IMR-90 (cell line): ENCODE measurements at regions not wholly inside any gene's neighbourhood (a gene's known extent, or its start where the extent isn't known, plus 50 kb on each side); places are given as distances from the start of the nearest gene placed in this dataset.

Experiments
- ATAC-seq: fragments of 200-7000 bp; cut with Tn5 transposase; 2 replicates; pipeline ENCODE4 v1.9.1; 2020; ENCODE audit warnings: low read depth, mild to moderate bottlenecking, moderate library complexity
- BruUV-seq: library from RNA; stranded (reverse); fragments of 400-500 nt; replicated peaks from 2 replicates; lab custom pipeline; 2021; lab: Mats Ljungman, UMichigan
- CTCF ChIA-PET: fragments of 300-600 bp; formaldehyde crosslinking; extraction: SDS; loops from one replicate; lab custom pipeline; 2021; ENCODE audit warnings: antibody characterized with exemption; lab: Yijun Ruan, JAX
- POLR2A ChIA-PET: fragments of 300-600 bp; sonication (Branson Sonifier 250); formaldehyde crosslinking; loops from one replicate; lab custom pipeline; 2022; ENCODE audit warnings: antibody characterized with exemption; ENCODE audit not compliant: unreplicated experiment; lab: Charles Lee
- DNase-seq: peaks from one replicate; pipeline ENCODE4 v3.0.0; 2013
- H2AFZ ChIP-seq: replicated peaks from 2 replicates; pipeline ENCODE3; 2013; ENCODE audit warnings: low read length, mild to moderate bottlenecking; ENCODE audit not compliant: poor library complexity
- H2AK5ac ChIP-seq: 2 replicates; pipeline ENCODE4 v1.6.1; 2013; ENCODE audit warnings: low read depth, low read length, inconsistent platforms
- H2AK9ac ChIP-seq: replicated peaks from 2 replicates; pipeline ENCODE3; 2013; ENCODE audit warnings: mild to moderate bottlenecking, low read depth, low read length, moderate library complexity; ENCODE audit not compliant: poor library complexity
- H2BK120ac ChIP-seq: 2 replicates; pipeline ENCODE4 v1.6.1; 2013; ENCODE audit warnings: low read depth, low read length, inconsistent platforms
- H2BK15ac ChIP-seq: 3 replicates; pipeline ENCODE4 v1.6.1; 2013; ENCODE audit warnings: low read depth, low read length, inconsistent platforms
- H2BK20ac ChIP-seq: 2 replicates; pipeline ENCODE4 v1.6.1; 2013; ENCODE audit warnings: low read depth, mild to moderate bottlenecking, inconsistent platforms, low read length, moderate library complexity
- H2BK5ac ChIP-seq: 2 replicates; pipeline ENCODE4 v1.6.1; 2013; ENCODE audit warnings: mild to moderate bottlenecking, low read depth, low read length, inconsistent platforms; ENCODE audit not compliant: poor library complexity, severe bottlenecking
- H3K14ac ChIP-seq: replicated peaks from 2 replicates; pipeline ENCODE4 v1.6.1; 2013; ENCODE audit warnings: low read depth, low read length, inconsistent platforms
- H3K18ac ChIP-seq: 2 replicates; pipeline ENCODE4 v1.6.1; 2013; ENCODE audit warnings: low read depth, low read length, control low read depth
- H3K23ac ChIP-seq: 2 replicates; pipeline ENCODE4 v1.6.1; 2013; ENCODE audit warnings: low read depth, low read length, inconsistent platforms
- H3K27ac ChIP-seq: 2 replicates; pipeline ENCODE4 v1.5.1; 2013; ENCODE audit warnings: mild to moderate bottlenecking, control low read depth, low read length; ENCODE audit not compliant: insufficient read depth
- H3K27me3 ChIP-seq: 2 replicates; pipeline ENCODE4 v1.6.1; 2013; ENCODE audit warnings: low read length; ENCODE audit not compliant: control insufficient read depth, insufficient read depth
- H3K36me3 ChIP-seq: 2 replicates; pipeline ENCODE4 v1.6.1; 2013; ENCODE audit warnings: low read length, mixed read lengths; ENCODE audit not compliant: control insufficient read depth, insufficient read depth
- H3K4ac ChIP-seq: 2 replicates; pipeline ENCODE4 v1.6.1; 2013; ENCODE audit warnings: low read depth, low read length, inconsistent platforms
- H3K4me1 ChIP-seq: 2 replicates; pipeline ENCODE4 v1.6.1; 2013; ENCODE audit warnings: low read length, mixed read lengths; ENCODE audit not compliant: control insufficient read depth, insufficient read depth
- H3K4me2 ChIP-seq: 2 replicates; pipeline ENCODE4 v1.6.1; 2013; ENCODE audit warnings: low read depth, mild to moderate bottlenecking, control low read depth, low read length, moderate library complexity
- H3K4me3 ChIP-seq: 2 replicates; pipeline ENCODE4 v1.5.1; 2013; ENCODE audit warnings: low read depth, mild to moderate bottlenecking, control low read depth, low read length, moderate library complexity; ENCODE audit not compliant: insufficient read depth
- H3K56ac ChIP-seq: 2 replicates; pipeline ENCODE4 v1.6.1; 2013; ENCODE audit warnings: low read length, inconsistent platforms; ENCODE audit not compliant: insufficient read depth; ENCODE audit errors: extremely low read depth
- H3K79me1 ChIP-seq, 2 experiments: 2 replicates each; pipeline ENCODE4 v1.6.1; 2013; ENCODE audit warnings: low read length in 2 of 2, inconsistent platforms in 1 of 2, low read depth in 1 of 2
- H3K9ac ChIP-seq: 2 replicates; pipeline ENCODE4 v1.6.1; 2013; ENCODE audit warnings: low read depth, low read length, control low read depth
- H3K9me1 ChIP-seq: 2 replicates; pipeline ENCODE4 v1.6.1; 2013; ENCODE audit warnings: low read length, inconsistent platforms; ENCODE audit not compliant: insufficient read depth
- H3K9me3 ChIP-seq: 2 replicates; pipeline ENCODE4 v1.6.1; 2013; ENCODE audit warnings: low read length; ENCODE audit not compliant: control insufficient read depth, insufficient read depth
- H4K20me1 ChIP-seq: 2 replicates; pipeline ENCODE4 v1.6.1; 2013; ENCODE audit warnings: low read length, inconsistent platforms; ENCODE audit not compliant: insufficient read depth
- H4K5ac ChIP-seq: 2 replicates; pipeline ENCODE4 v1.6.1; 2013; ENCODE audit warnings: mild to moderate bottlenecking, low read depth, low read length, control low read depth
- H4K8ac ChIP-seq, 2 experiments: 2 replicates each; pipeline ENCODE4 v1.6.1; 2013; ENCODE audit warnings: low read depth in 2 of 2, low read length in 2 of 2, control low read depth in 1 of 2, inconsistent platforms in 1 of 2
- H4K91ac ChIP-seq: 2 replicates; pipeline ENCODE4 v1.6.1; 2013; ENCODE audit warnings: low read depth, low read length, inconsistent platforms; ENCODE audit not compliant: insufficient read depth
- BHLHE40 ChIP-seq: fragments of 150-350 bp; IDR thresholded peaks from 2 replicates; pipeline ENCODE4 v1.6.1; 2016; ENCODE audit warnings: mild to moderate bottlenecking, low read depth, low read length
- CEBPB ChIP-seq: IDR thresholded peaks from 2 replicates; pipeline ENCODE4 v1.6.1; 2012; ENCODE audit warnings: low read depth, low read length, improper control_type of control experiment
- CHD1 ChIP-seq: IDR thresholded peaks from 2 replicates; pipeline ENCODE4 v1.6.1; 2012; ENCODE audit warnings: low read depth, low read length, improper control_type of control experiment
- MAFK ChIP-seq: IDR thresholded peaks from 2 replicates; pipeline ENCODE4 v1.6.1; 2012; ENCODE audit warnings: low read depth, low read length, improper control_type of control experiment
- MXI1 ChIP-seq: IDR thresholded peaks from 2 replicates; pipeline ENCODE4 v1.6.1; 2012; ENCODE audit warnings: low read depth, mild to moderate bottlenecking, low read length, moderate library complexity, borderline replicate concordance
- NFE2L2 ChIP-seq: fragments of 150-350 bp; IDR thresholded peaks from 2 replicates; pipeline ENCODE4 v1.6.1; 2016; ENCODE audit warnings: low read depth, mild to moderate bottlenecking, low read length
- RFX5 ChIP-seq: IDR thresholded peaks from 2 replicates; pipeline ENCODE4 v1.8.0; 2012; ENCODE audit warnings: low read depth, mild to moderate bottlenecking, low read length, moderate library complexity
- WGBS, 2 experiments: methylation state at CpG; one replicate each; pipeline versions ENCODE4 v1.1.5 to v1.1.7; 2013; ENCODE audit warnings: missing lambda C conversion rate in 2 of 2; ENCODE audit not compliant: insufficient read length in 1 of 2; ENCODE audit errors: extremely low coverage in 2 of 2; 5-methylcytosine and 5-hydroxymethylcytosine counted together
- dilution Hi-C: fragments of 300-500 bp; cut with HindIII; formaldehyde crosslinking; loops from one replicate; pipeline ENCODE4 v1.14.3; 2018; ENCODE audit warnings: low sequenced_read_pairs; ENCODE audit not compliant: unreplicated experiment
- in situ Hi-C: fragments of 300-500 bp; cut with MboI; formaldehyde crosslinking; loops from 3 replicates; pipeline ENCODE4 v1.14.3; 2019; ENCODE audit warnings: low sequenced_read_pairs, inconsistent platforms, mixed read lengths
- intact Hi-C: fragments of 100-400 bp; cut with micrococcal nuclease; formaldehyde crosslinking; loops from 2 replicates; pipeline ENCODE4 v1.10.0; 2022

DNA sequence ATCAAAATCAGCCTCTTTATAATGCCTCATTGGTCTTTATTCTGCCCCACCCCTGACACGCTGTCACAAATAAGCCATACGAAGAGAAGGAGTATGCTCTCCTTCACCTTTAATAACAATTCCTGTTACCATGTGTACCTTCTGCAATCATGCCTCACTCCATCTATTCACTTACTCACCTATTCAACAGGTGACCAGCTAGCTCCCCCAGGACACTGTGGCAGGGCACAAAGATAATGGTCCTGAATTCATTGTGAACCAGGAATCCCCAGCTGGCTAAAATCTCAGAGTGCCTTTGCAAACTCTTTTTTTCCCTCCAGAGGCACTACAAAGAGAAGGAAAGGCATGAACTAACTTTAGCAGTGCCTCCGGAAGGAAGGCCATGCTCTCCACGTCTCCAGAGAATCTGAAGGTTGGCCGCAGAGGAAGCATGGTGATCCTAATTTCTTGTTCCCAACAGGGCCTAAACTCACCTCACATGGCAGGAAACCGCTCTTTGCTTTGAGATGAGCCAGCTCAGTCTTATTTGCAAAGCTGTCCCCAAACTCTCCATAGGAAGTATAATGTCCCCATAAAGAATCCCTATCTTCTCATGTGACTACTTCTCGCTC, 590.3 kb downstream of the BUD13 start:
- Histone ChIP-seq H2AFZ (no peak overlapping the region), H3K14ac (no peak overlapping the region), H4K20me1 (no peaks in the 10 kb centered on the region), H2BK15ac (no peak overlapping the region), H3K9me1 (no peaks in the 10 kb centered on the region), H3K9me3 (no peaks in the 10 kb centered on the region), H4K91ac (no peak overlapping the region), H2BK5ac (no peak overlapping the region), H4K8ac (no peak overlapping the region), H3K4me1 (no peaks in the 10 kb centered on the region), H3K4me2 (no peak overlapping the region), H2BK20ac (no peak overlapping the region), H3K27me3 (no peaks in the 10 kb centered on the region; the same call in 1 of the 2 replicates), H3K4me3 (no peak overlapping the region), H2AK9ac (no peak overlapping the region), H3K36me3 (no peaks in the 10 kb centered on the region), H4K5ac (no peak overlapping the region), H3K9ac (no peak overlapping the region), H2BK120ac (no peak overlapping the region), H3K18ac (no peak overlapping the region), H3K56ac (no peak overlapping the region), H3K23ac (no peak overlapping the region), H2AK5ac (no peak overlapping the region), H3K79me1 (no peaks in the 10 kb centered on the region), H3K27ac (no peak overlapping the region), H3K4ac (no peak overlapping the region)
- intact Hi-C loops, result no loop called here
- DNase-seq, result no peak
- dilution Hi-C loops, result no loop called here
- ChIA-PET POLR2A (no interaction called here), CTCF (no interaction called here)
- in situ Hi-C loops, result no loop called here
- BruUV-seq, result no TSS peak
- 84% methylated on average over 5 of the region's 7 CpGs; no CpG with 5 or more reads in 1 of the 2 experiments for WGBS, 2 experiments
- no peak for TF ChIP-seq RFX5
- no peak for TF ChIP-seq MXI1
- TF ChIP-seq CHD1, result no peak
- no peak for TF ChIP-seq CEBPB
- no peak for TF ChIP-seq NFE2L2
- TF ChIP-seq MAFK, result no peak
- TF ChIP-seq BHLHE40, result no peak
- no peak for ATAC-seq
